GM12878 (cell line): ENCODE measurements at regions not wholly inside any gene's neighbourhood (a gene's known extent, or its start where the extent isn't known, plus 50 kb on each side); places are given as distances from the start of the nearest gene placed in this dataset.

Experiments used
- POLR2AphosphoS5 ChIP-seq: IDR thresholded peaks from 2 replicates; pipeline ENCODE4 v1.6.1; 2011; ENCODE audit warnings: mild to moderate bottlenecking, low read length, inconsistent platforms
- TARDBP ChIP-seq: IDR thresholded peaks from 2 replicates; pipeline ENCODE4 v1.6.1; 2016; ENCODE audit warnings: borderline replicate concordance
- TF ChIP-seq, protein P1 (sequence below): IDR thresholded peaks from 2 replicates; pipeline ENCODE4 v1.6.1; 2012; ENCODE audit warnings: mild to moderate bottlenecking, low read depth, low read length

DNA sequence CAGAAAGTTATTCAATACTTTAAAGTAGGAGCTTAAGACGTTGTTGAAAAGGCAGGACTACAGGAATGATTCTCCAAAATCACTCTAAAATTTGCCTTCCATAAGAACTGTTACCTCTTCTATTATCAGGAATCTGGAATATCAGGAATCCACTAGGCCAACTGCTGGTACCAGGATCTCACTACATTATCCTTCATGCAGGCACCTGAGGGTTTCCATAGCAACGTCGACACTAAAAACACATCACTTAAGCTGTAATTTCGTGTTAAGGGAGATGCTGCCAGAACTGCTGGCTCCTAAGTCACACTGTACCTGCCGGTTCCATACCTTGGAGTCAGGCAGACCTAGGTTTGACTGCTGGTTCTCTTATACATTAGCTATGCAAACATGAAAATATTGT lies 139.7 kb upstream of the C1orf87 start:
- no peak for TF ChIP-seq POLR2AphosphoS5
- TF ChIP-seq, protein P1, sequence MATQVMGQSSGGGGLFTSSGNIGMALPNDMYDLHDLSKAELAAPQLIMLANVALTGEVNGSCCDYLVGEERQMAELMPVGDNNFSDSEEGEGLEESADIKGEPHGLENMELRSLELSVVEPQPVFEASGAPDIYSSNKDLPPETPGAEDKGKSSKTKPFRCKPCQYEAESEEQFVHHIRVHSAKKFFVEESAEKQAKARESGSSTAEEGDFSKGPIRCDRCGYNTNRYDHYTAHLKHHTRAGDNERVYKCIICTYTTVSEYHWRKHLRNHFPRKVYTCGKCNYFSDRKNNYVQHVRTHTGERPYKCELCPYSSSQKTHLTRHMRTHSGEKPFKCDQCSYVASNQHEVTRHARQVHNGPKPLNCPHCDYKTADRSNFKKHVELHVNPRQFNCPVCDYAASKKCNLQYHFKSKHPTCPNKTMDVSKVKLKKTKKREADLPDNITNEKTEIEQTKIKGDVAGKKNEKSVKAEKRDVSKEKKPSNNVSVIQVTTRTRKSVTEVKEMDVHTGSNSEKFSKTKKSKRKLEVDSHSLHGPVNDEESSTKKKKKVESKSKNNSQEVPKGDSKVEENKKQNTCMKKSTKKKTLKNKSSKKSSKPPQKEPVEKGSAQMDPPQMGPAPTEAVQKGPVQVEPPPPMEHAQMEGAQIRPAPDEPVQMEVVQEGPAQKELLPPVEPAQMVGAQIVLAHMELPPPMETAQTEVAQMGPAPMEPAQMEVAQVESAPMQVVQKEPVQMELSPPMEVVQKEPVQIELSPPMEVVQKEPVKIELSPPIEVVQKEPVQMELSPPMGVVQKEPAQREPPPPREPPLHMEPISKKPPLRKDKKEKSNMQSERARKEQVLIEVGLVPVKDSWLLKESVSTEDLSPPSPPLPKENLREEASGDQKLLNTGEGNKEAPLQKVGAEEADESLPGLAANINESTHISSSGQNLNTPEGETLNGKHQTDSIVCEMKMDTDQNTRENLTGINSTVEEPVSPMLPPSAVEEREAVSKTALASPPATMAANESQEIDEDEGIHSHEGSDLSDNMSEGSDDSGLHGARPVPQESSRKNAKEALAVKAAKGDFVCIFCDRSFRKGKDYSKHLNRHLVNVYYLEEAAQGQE: no peak
- TF ChIP-seq TARDBP: no peak
